OCI-LY3 (cell line): ENCODE measurements at regions not wholly inside any gene's neighbourhood (a gene's known extent, or its start where the extent isn't known, plus 50 kb on each side); places are given as distances from the start of the nearest gene placed in this dataset.

Experiments
- H2AFZ ChIP-seq: fragments of 200-600, 300-600 bp; shearing (Covaris generic); 2 replicates; pipeline ENCODE4 v1.6.0; 2014; ENCODE audit warnings: antibody characterized with exemption, low read depth, low read length
- H3K27ac ChIP-seq: fragments of 200-600, 300-600 bp; sonication (generic); 2 replicates; pipeline ENCODE4 v1.5.1; 2014; ENCODE audit warnings: mild to moderate bottlenecking, low read length, moderate library complexity, mixed read lengths
- H3K27me3 ChIP-seq: fragments of 200-600, 300-600 bp; sonication (generic); 2 replicates; pipeline ENCODE4 v1.6.1; 2014; ENCODE audit warnings: low read depth, low read length, mixed read lengths
- H3K36me3 ChIP-seq: fragments of 200-600, 300-600 bp; sonication (generic); replicated peaks from 2 replicates; pipeline ENCODE3; 2014; ENCODE audit warnings: low read depth, low read length, mixed read lengths
- H3K4me1 ChIP-seq: fragments of 300-600, 200-600 bp; sonication (generic); 2 replicates; pipeline ENCODE4 v1.6.1; 2014; ENCODE audit warnings: low read length, mixed read lengths
- H3K4me2 ChIP-seq: fragments of 200-600, 300-600 bp; sonication (generic); 2 replicates; pipeline ENCODE4 v1.6.1; 2014; ENCODE audit warnings: low read length, mixed read lengths
- H3K4me3 ChIP-seq: fragments of 300-600, 200-600 bp; sonication (generic); 2 replicates; pipeline ENCODE4 v1.5.1; 2014; ENCODE audit warnings: antibody characterized with exemption, mild to moderate bottlenecking, low read length, moderate library complexity
- H3K79me2 ChIP-seq: fragments of 300-600, 200-600 bp; shearing (Covaris generic); 2 replicates; pipeline ENCODE4 v1.6.1; 2014; ENCODE audit warnings: mild to moderate bottlenecking, low read length, mixed read lengths
- H3K9ac ChIP-seq: fragments of 300-600, 200-600 bp; shearing (Covaris generic); 2 replicates; pipeline ENCODE4 v1.6.0; 2014; ENCODE audit warnings: mild to moderate bottlenecking, low read length, moderate library complexity
- H3K9me3 ChIP-seq: fragments of 200-600, 300-600 bp; shearing (Covaris generic); 2 replicates; pipeline ENCODE4 v1.6.1; 2014; ENCODE audit warnings: low read length, mixed read lengths; ENCODE audit not compliant: insufficient read depth
- H4K20me1 ChIP-seq: fragments of 200-600, 300-600 bp; sonication (generic); 2 replicates; pipeline ENCODE4 v1.6.1; 2016; ENCODE audit warnings: low read length, mixed read lengths; ENCODE audit not compliant: insufficient read depth
- EZH2phosphoT487 ChIP-seq: fragments of 200-600 bp; shearing (Covaris generic); IDR thresholded peaks from 2 replicates; pipeline ENCODE4 v1.6.1; 2018; ENCODE audit warnings: antibody characterized with exemption, mixed run types, low read depth
- TF ChIP-seq, protein P1 (sequence below): fragments of 200-600, 300-600 bp; sonication (generic); IDR thresholded peaks from 2 replicates; pipeline ENCODE4 v1.5.1; 2014; ENCODE audit warnings: antibody characterized with exemption, low read length, low read depth

DNA sequence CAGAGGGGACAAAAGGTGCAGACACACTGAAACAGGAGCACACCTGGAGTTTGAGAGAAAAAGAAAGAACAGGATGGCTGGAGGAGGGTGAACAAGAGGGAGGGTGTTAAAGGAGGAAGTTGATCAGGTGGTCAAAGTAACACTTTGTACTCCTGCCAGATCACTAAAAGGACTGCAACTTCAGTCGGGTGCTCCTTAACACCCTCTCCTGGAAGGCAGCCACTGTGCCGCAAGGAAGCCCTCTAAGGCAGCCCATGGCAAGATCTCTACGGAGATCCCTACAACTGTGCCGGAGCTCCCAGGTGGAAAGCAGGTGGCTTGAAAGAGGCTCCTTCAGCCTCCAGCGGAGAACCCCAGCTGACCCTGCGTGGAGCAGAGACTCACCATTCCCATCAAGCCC lies 124.4 kb upstream of the MSX2 start:
- H3K36me3 ChIP-seq: no peaks in the 10 kb centered on the region
- no peaks in the 10 kb centered on the region for H3K27me3 ChIP-seq
- H3K79me2 ChIP-seq: no peaks in the 10 kb centered on the region
- no peak overlapping the region for H2AFZ ChIP-seq
- no peaks in the 10 kb centered on the region for H4K20me1 ChIP-seq
- no peaks in the 10 kb centered on the region for H3K4me1 ChIP-seq
- no peak for TF ChIP-seq EZH2phosphoT487
- TF ChIP-seq, protein P1, sequence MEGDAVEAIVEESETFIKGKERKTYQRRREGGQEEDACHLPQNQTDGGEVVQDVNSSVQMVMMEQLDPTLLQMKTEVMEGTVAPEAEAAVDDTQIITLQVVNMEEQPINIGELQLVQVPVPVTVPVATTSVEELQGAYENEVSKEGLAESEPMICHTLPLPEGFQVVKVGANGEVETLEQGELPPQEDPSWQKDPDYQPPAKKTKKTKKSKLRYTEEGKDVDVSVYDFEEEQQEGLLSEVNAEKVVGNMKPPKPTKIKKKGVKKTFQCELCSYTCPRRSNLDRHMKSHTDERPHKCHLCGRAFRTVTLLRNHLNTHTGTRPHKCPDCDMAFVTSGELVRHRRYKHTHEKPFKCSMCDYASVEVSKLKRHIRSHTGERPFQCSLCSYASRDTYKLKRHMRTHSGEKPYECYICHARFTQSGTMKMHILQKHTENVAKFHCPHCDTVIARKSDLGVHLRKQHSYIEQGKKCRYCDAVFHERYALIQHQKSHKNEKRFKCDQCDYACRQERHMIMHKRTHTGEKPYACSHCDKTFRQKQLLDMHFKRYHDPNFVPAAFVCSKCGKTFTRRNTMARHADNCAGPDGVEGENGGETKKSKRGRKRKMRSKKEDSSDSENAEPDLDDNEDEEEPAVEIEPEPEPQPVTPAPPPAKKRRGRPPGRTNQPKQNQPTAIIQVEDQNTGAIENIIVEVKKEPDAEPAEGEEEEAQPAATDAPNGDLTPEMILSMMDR: no peak
- no peak overlapping the region for H3K4me2 ChIP-seq
- H3K9me3 ChIP-seq: no peaks in the 10 kb centered on the region
- no peak overlapping the region for H3K27ac ChIP-seq
- H3K9ac ChIP-seq: no peak overlapping the region
- no peak overlapping the region for H3K4me3 ChIP-seq

DNA sequence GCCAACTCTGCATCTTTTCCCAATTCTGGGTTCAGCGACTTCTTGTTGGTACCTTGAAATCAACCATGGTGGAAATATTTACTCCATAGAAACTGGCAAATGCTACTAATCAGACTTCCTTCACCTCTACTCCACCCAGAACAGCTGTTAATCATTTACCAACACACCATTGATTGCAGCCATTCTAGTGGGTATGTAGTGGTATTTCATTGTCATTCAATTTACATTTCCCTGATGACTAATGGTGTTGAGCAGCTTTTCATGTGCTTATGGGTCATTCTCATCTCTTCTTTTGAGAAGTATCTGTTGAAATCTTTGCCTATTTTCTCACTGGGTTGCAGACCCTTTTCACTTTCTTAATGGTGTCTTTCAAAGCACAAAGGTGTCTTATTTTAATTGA lies 122.4 kb upstream of the MSX2 start:
- Histone ChIP-seq H3K9ac (no peak overlapping the region), H3K4me3 (no peak overlapping the region)

DNA sequence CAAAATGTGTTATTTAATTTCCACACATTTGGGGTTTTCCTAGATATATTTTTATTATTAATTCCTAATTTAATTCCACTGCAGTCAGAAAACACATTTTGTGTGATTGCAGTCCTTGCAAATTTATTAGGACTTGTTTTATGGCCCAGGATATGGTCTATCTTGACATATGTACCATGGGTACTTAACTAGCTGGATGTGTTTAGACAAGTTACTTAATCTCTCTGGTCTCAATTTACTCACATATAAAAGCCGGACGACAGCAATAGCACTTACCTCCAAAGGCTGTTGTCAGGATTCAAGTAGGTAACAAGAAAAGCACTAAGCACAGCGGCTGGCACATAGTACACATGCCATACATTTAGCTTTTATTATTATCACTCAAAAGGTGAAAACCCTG lies 118.2 kb upstream of the MSX2 start:
- Histone ChIP-seq H3K36me3 (no peaks in the 10 kb centered on the region), H3K27ac (no peak overlapping the region), H3K4me2 (no peak overlapping the region), H3K4me3 (no peak overlapping the region), H3K9ac (no peak overlapping the region), H4K20me1 (no peaks in the 10 kb centered on the region), H3K4me1 (peaks cover 7% of the 10 kb centered on the region), H3K79me2 (no peaks in the 10 kb centered on the region), H2AFZ (no peak overlapping the region), H3K9me3 (no peaks in the 10 kb centered on the region), H3K27me3 (no peaks in the 10 kb centered on the region)
- TF ChIP-seq EZH2phosphoT487: no peak
- TF ChIP-seq, protein P1: no peak

More for the DNA sequence above, 122.4 kb upstream of the MSX2 start:
- no peak overlapping the region for H2AFZ ChIP-seq
- H3K4me1 ChIP-seq: no peaks in the 10 kb centered on the region
- no peaks in the 10 kb centered on the region for H3K79me2 ChIP-seq
- no peaks in the 10 kb centered on the region for H3K27me3 ChIP-seq
- H3K4me2 ChIP-seq: no peak overlapping the region
- no peak for TF ChIP-seq EZH2phosphoT487
- TF ChIP-seq, protein P1: no peak
- H3K9me3 ChIP-seq: no peaks in the 10 kb centered on the region
- H3K36me3 ChIP-seq: no peaks in the 10 kb centered on the region
- no peak overlapping the region for H3K27ac ChIP-seq
- no peaks in the 10 kb centered on the region for H4K20me1 ChIP-seq

DNA sequence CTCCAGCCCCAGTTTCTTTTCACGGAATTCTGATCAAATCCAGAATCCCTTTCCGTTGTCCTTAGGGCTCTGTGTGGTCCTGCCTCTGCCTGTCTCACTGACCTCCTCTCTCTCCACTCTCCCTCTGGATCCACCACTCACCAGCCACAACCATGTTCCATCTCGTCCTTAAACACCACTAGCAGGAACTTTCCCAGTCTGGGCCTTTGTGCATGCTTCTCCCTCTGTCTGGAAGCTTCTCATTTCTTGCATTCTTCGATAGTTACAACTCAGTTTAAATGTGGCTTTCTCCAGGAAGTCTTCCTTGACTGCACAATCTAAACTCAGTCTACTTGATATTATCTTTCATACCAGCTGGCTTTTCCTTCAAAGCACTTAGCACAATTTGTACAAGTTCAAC lies 117.7 kb upstream of the MSX2 start:
- Histone ChIP-seq H3K79me2 (no peaks in the 10 kb centered on the region), H3K27ac (no peak overlapping the region), H3K4me3 (no peak overlapping the region), H4K20me1 (no peaks in the 10 kb centered on the region), H2AFZ (no peak overlapping the region), H3K9me3 (no peaks in the 10 kb centered on the region), H3K36me3 (no peaks in the 10 kb centered on the region), H3K27me3 (no peaks in the 10 kb centered on the region), H3K4me2 (no peak overlapping the region), H3K9ac (no peak overlapping the region), H3K4me1 (peaks cover 7% of the 10 kb centered on the region)
- TF ChIP-seq, protein P1: no peak
- no peak for TF ChIP-seq EZH2phosphoT487
